Endothelial cell of umbilical vein (primary cell): ENCODE measurements at regions not wholly inside any gene's neighbourhood (a gene's known extent, or its start where the extent isn't known, plus 50 kb on each side); places are given as distances from the start of the nearest gene placed in this dataset.

Source experiments
- BruUV-seq: library from RNA; stranded (reverse); fragments of 400-500 nt; replicated peaks from 2 replicates; lab custom pipeline; 2021; lab: Mats Ljungman, UMichigan
- CTCF ChIA-PET: fragments of 300-600, 350-600 bp; sonication (Branson Sonifier 250); formaldehyde crosslinking; loops from one replicate; lab custom pipeline; 2021; ENCODE audit warnings: antibody characterized with exemption, inconsistent platforms; lab: Charles Lee
- POLR2A ChIA-PET: fragments of 300-600, 350-600 bp; sonication (Branson Sonifier 250); formaldehyde crosslinking; loops from one replicate; lab custom pipeline; 2021; ENCODE audit warnings: antibody characterized with exemption, inconsistent platforms; lab: Charles Lee
- DNase-seq: peaks from one replicate; pipeline ENCODE4 v3.0.0-alpha.2; 2011; ENCODE audit warnings: low read depth, low spot score
- FAIRE-seq: peaks from 2 replicates; lab custom pipeline; 2011; peaks lifted over from hg19 to GRCh38; lab: Jason Lieb, UNC
- H2AFZ ChIP-seq: 2 replicates; pipeline ENCODE4 v1.6.0; 2012; ENCODE audit warnings: low read depth, low read length, control low read depth, inconsistent platforms
- H3K27ac ChIP-seq: 2 replicates; pipeline ENCODE4 v1.5.1; 2011; ENCODE audit warnings: low read depth, mild to moderate bottlenecking, control low read depth, low read length, moderate library complexity; ENCODE audit not compliant: insufficient read depth
- H3K27me3 ChIP-seq, 2 experiments: 2 replicates each; pipeline versions ENCODE4 v1.6.0 to v1.6.1; 2011; ENCODE audit warnings: low read length in 2 of 2, mixed read lengths in 1 of 2; ENCODE audit not compliant: control insufficient read depth in 2 of 2, insufficient read depth in 2 of 2
- H3K36me3 ChIP-seq, 2 experiments: 2 replicates in 1 of 2; 3 replicates in 1 of 2; pipeline ENCODE4 v1.5.1; 2011; ENCODE audit warnings: low read length in 2 of 2, mild to moderate bottlenecking in 1 of 2, moderate library complexity in 1 of 2; ENCODE audit not compliant: control insufficient read depth in 2 of 2, insufficient read depth in 2 of 2; ENCODE audit errors: extremely low read depth in 1 of 2
- H3K4me1 ChIP-seq: 3 replicates; pipeline ENCODE4 v1.5.1; 2011; ENCODE audit warnings: mild to moderate bottlenecking, low read length; ENCODE audit not compliant: control insufficient read depth, insufficient read depth; ENCODE audit errors: extremely low read depth
- H3K4me2 ChIP-seq: 2 replicates; pipeline ENCODE4 v1.6.1; 2011; ENCODE audit warnings: low read length, control low read depth, mixed read lengths; ENCODE audit not compliant: insufficient read depth
- H3K4me3 ChIP-seq, 3 experiments: fragments of 200-600 bp in 1 of 3; sonication (generic), shearing (Covaris generic) in 1 of 3; replicated peaks in 1 of 3; 2 replicates each; pipeline ENCODE4 v1.5.1; 2011 to 2016; ENCODE audit warnings: control low read depth in 3 of 3, low read length in 3 of 3, mild to moderate bottlenecking in 2 of 3, inconsistent platforms in 1 of 3, low read depth in 1 of 3, moderate library complexity in 1 of 3; ENCODE audit not compliant: insufficient read depth in 1 of 3
- H3K79me2 ChIP-seq: 2 replicates; pipeline ENCODE4 v1.6.0; 2012; ENCODE audit warnings: low read length, inconsistent platforms; ENCODE audit not compliant: control insufficient read depth, insufficient read depth
- H3K9ac ChIP-seq: replicated peaks from 2 replicates; pipeline ENCODE3; 2011; ENCODE audit warnings: low read length, control low read depth; ENCODE audit not compliant: insufficient read depth; ENCODE audit errors: extremely low read depth
- H3K9me1 ChIP-seq: replicated peaks from 3 replicates; pipeline ENCODE4 v1.6.0; 2011; ENCODE audit warnings: mild to moderate bottlenecking, low read length; ENCODE audit not compliant: control insufficient read depth, insufficient read depth; ENCODE audit errors: extremely low read depth
- H3K9me3 ChIP-seq: replicated peaks from 2 replicates; pipeline ENCODE4 v1.5.1; 2012; ENCODE audit warnings: low read length, inconsistent platforms; ENCODE audit not compliant: control insufficient read depth, insufficient read depth
- H4K20me1 ChIP-seq: replicated peaks from 2 replicates; pipeline ENCODE3; 2011; ENCODE audit warnings: mild to moderate bottlenecking, low read length; ENCODE audit not compliant: control insufficient read depth, insufficient read depth; ENCODE audit errors: extremely low read depth
- CTCF ChIP-seq, 2 donors: IDR thresholded peaks; 1 replicate in 1 of 2; 2 replicates in 1 of 2; pipeline ENCODE4 v1.5.1; 2011; ENCODE audit warnings: low read length in 2 of 2, mild to moderate bottlenecking in 2 of 2, moderate library complexity in 2 of 2, control low read depth in 1 of 2, inconsistent platforms in 1 of 2, low read depth in 1 of 2; ENCODE audit not compliant: insufficient read depth in 1 of 2; ENCODE audit errors: extremely low read depth in 1 of 2
- EZH2 ChIP-seq: IDR thresholded peaks from 2 replicates; pipeline ENCODE4 v1.6.1; 2012; ENCODE audit warnings: borderline replicate concordance, low read depth, mild to moderate bottlenecking, moderate library complexity, low read length, inconsistent platforms; ENCODE audit not compliant: severe bottlenecking
- FOS ChIP-seq: IDR thresholded peaks from 2 replicates; pipeline ENCODE4 v1.6.1; 2011; ENCODE audit warnings: mild to moderate bottlenecking, low read length, moderate library complexity, borderline replicate concordance; ENCODE audit not compliant: insufficient read depth
- GATA2 ChIP-seq: IDR thresholded peaks from 2 replicates; pipeline ENCODE4 v1.7.0; 2011; ENCODE audit warnings: low read depth, mild to moderate bottlenecking, moderate library complexity, mixed read lengths, low read length; ENCODE audit not compliant: insufficient read length, insufficient read depth
- JUN ChIP-seq: IDR thresholded peaks from 2 replicates; pipeline ENCODE4 v1.6.1; 2011; ENCODE audit warnings: borderline replicate concordance, low read depth; ENCODE audit not compliant: insufficient read length, insufficient read depth
- MAX ChIP-seq: IDR thresholded peaks from 2 replicates; pipeline ENCODE4 v1.6.1; 2011; ENCODE audit not compliant: insufficient read depth, insufficient read length
- MYC ChIP-seq: IDR thresholded peaks from one replicate; pipeline ENCODE4 v1.6.1; 2011; ENCODE audit warnings: mild to moderate bottlenecking, low read depth, low read length
- POLR2A ChIP-seq: IDR thresholded peaks from 2 replicates; pipeline ENCODE4 v1.6.1; 2012; ENCODE audit warnings: low read depth, mild to moderate bottlenecking, control low read depth, low read length
- POLR2AphosphoS5 ChIP-seq: IDR thresholded peaks from 2 replicates; pipeline ENCODE4 v1.6.1; 2012; ENCODE audit warnings: low read depth, mild to moderate bottlenecking, control low read depth, low read length, moderate library complexity; ENCODE audit not compliant: insufficient read depth
- dilution Hi-C: fragments of 300-500 bp; cut with MboI; formaldehyde crosslinking; loops from one replicate; pipeline ENCODE4 v1.15.0; 2019; ENCODE audit warnings: low sequenced_read_pairs; ENCODE audit not compliant: extremely low pct_ligation_motif_present
- intact Hi-C: fragments of 100-400 bp; cut with micrococcal nuclease; formaldehyde crosslinking; loops from one replicate; pipeline ENCODE4 v1.10.0; 2022

GRCh38 chr11:24348908-24349307 lies 147.9 kb upstream of the LUZP2 start:
- H3K4me1 ChIP-seq = no peaks in the 10 kb centered on the region
- H3K36me3 ChIP-seq = no peaks in the 10 kb centered on the region
- H3K27ac ChIP-seq = no peak overlapping the region
- ChIA-PET POLR2A (no interaction called here), CTCF (no interaction called here)
- H2AFZ ChIP-seq = no peak overlapping the region
- H3K79me2 ChIP-seq = no peaks in the 10 kb centered on the region
- no peaks in the 10 kb centered on the region for H3K9me1 ChIP-seq
- dilution Hi-C loops = no loop called here
- BruUV-seq = no TSS peak
- H3K27me3 ChIP-seq = no peaks in the 10 kb centered on the region
- no peaks in the 10 kb centered on the region for H3K9me3 ChIP-seq
- TF ChIP-seq JUN (no peak), POLR2A (no peak), MAX (no peak), MYC (no peak), CTCF (IDR thresholded peaks at IDR 0.05; ENCODE audit: extremely low read depth in 1 of 2, insufficient read depth in 1 of 2, low read depth in 1 of 2, low read length in 2 of 2) (no peak), POLR2AphosphoS5 (no peak), EZH2 (no peak), GATA2 (no peak), FOS (no peak)
- no peak for FAIRE-seq
- intact Hi-C loops = no loop called here
- no peak overlapping the region for H3K4me3 ChIP-seq
- H3K4me2 ChIP-seq = no peak overlapping the region
- H3K9ac ChIP-seq = no peak overlapping the region
- no peak for DNase-seq
- no peaks in the 10 kb centered on the region for H4K20me1 ChIP-seq
